ENCODE measurements at regions not wholly inside any gene's neighbourhood (a gene's known extent, or its start where the extent isn't known, plus 50 kb on each side); places are given as distances from the start of the nearest gene placed in this dataset.

DNA sequence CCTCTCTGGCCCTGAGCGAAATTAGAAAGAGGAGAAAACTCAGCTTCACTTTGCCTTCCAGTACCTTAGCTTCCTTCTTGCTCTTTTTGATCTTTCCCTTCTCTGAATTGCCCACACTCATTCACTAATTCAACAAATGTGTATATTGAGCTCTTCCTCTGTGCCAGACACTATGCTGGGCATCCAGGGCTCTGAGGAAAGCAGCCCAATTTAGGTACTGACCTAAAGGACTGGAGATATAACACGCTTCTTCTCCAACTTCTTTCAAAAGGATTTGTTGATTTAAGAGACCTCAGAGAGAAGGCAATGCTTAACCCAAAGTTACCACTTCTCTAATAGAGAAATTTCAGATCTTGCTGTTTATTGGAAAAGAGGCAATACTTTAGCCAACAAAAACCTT lies 103.6 kb downstream of the TMPRSS5 start:
- Histone ChIP-seq H3K27me3 (no peaks in the 10 kb centered on the region), H3K9me3 (no peaks in the 10 kb centered on the region), H3K4me1 (no peaks in the 10 kb centered on the region), H3K4me3 (no peak overlapping the region), H3K36me3 (no peaks in the 10 kb centered on the region), H3K27ac (no peak overlapping the region)
- TF ChIP-seq, protein P1, sequence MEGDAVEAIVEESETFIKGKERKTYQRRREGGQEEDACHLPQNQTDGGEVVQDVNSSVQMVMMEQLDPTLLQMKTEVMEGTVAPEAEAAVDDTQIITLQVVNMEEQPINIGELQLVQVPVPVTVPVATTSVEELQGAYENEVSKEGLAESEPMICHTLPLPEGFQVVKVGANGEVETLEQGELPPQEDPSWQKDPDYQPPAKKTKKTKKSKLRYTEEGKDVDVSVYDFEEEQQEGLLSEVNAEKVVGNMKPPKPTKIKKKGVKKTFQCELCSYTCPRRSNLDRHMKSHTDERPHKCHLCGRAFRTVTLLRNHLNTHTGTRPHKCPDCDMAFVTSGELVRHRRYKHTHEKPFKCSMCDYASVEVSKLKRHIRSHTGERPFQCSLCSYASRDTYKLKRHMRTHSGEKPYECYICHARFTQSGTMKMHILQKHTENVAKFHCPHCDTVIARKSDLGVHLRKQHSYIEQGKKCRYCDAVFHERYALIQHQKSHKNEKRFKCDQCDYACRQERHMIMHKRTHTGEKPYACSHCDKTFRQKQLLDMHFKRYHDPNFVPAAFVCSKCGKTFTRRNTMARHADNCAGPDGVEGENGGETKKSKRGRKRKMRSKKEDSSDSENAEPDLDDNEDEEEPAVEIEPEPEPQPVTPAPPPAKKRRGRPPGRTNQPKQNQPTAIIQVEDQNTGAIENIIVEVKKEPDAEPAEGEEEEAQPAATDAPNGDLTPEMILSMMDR (IDR thresholded peaks at IDR 0.05) = no peak
- no peak for TF ChIP-seq POLR2A (IDR thresholded peaks at IDR 0.05)
- DNase-seq = no peak
- intact Hi-C loops (cut with DNase I) = no loop called here
- 52 to 83% methylated on average over 2 of the region's 2 CpGs for WGBS, 2 donors

- DNase-seq = no peak
- Histone ChIP-seq H3K4me3 (no peak overlapping the region), H3K27me3 (peaks cover 0 to 5% (median 0%) of the 10 kb centered on the region in 4 donors), H3K27ac (no peak overlapping the region), H3K4me1 (no peaks in the 10 kb centered on the region), H3K9me3 (peaks cover 0 to 10% (median 0%) of the 10 kb centered on the region in 3 donors), H3K36me3 (no peaks in the 10 kb centered on the region)
- intact Hi-C loops (cut with DNase I) = no loop called here
- TF ChIP-seq, protein P1 (IDR thresholded peaks at IDR 0.05) = no peak
- no peak for TF ChIP-seq POLR2A (IDR thresholded peaks at IDR 0.05)
- 62 to 76% methylated on average over 5 of the region's 5 CpGs for WGBS, 2 donors
Measured at GRCh38 chr11:113596658-113597057, 109.5 kb downstream of the TMPRSS5 start.

DNA sequence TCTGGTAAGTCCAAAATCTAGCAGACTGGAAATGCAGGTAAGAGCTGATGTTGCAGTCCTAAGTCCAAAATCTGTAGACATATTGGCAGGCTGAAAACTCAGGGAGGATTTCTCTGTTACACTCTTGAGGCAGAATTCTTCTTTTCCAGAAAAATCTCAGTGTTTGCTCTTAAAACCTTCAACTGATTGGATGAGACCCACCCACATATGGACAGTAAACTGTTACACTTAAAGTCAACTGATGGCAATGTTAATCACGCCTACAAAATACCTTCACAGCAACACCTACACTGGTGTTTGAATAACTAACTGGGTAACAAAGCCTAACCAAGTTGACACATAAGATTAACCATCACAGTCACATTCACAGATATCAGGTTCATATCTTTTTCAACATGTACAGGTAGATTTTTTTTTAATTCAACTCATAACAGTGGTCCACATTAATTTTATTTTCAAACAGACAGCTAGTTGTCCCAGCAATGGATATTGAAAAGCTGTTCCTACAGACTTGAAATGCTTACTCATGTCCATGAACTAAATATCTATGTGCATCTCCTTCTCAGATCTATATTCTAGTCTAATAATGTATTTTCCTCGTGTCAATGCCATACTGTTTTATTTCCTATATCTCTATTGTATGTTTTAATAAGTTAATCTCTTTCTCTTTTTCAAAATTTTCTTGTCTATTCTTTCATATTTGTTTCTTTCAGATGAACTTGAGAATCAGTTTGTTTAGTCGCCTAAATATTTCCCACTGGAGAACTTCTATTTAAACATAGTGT lies 110.1 kb downstream of the TMPRSS5 start:
- WGBS, 2 donors = 69 to 75% methylated on average over 3 of the region's 3 CpGs
- TF ChIP-seq, protein P1 (IDR thresholded peaks at IDR 0.05) = no peak
- no peak for TF ChIP-seq POLR2A (IDR thresholded peaks at IDR 0.05)

GRCh38 chr11:113593698-113594308 lies 112.3 kb downstream of the TMPRSS5 start:
- peaks cover 0 to 25% (median 0%) of the 10 kb centered on the region in 4 donors for H3K27me3 ChIP-seq
- TF ChIP-seq, protein P1 (IDR thresholded peaks at IDR 0.05) = no peak
- no peak for TF ChIP-seq POLR2A (IDR thresholded peaks at IDR 0.05)
- no peaks in the 10 kb centered on the region for H3K36me3 ChIP-seq
- peaks cover 0 to 10% (median 0%) of the 10 kb centered on the region in 3 donors for H3K9me3 ChIP-seq
- H3K4me1 ChIP-seq = no peaks in the 10 kb centered on the region
- no peak overlapping the region for H3K4me3 ChIP-seq
- WGBS, 2 donors = 55 to 59% methylated on average over 5 to 6 of the region's 6 CpGs
- H3K27ac ChIP-seq = no peak overlapping the region
- no peak for DNase-seq
- intact Hi-C loops (cut with DNase I) = no loop called here

More for the DNA sequence above, 110.1 kb downstream of the TMPRSS5 start:
- H3K9me3 ChIP-seq = peaks cover 0 to 10% (median 0%) of the 10 kb centered on the region in 3 donors
- H3K27me3 ChIP-seq = peaks cover 0 to 10% (median 0%) of the 10 kb centered on the region in 4 donors
- intact Hi-C loops (cut with DNase I) = no loop called here
- no peaks in the 10 kb centered on the region for H3K4me1 ChIP-seq
- DNase-seq = no peak
- no peaks in the 10 kb centered on the region for H3K36me3 ChIP-seq
- no peak overlapping the region for H3K4me3 ChIP-seq
- H3K27ac ChIP-seq = no peak overlapping the region

DNA sequence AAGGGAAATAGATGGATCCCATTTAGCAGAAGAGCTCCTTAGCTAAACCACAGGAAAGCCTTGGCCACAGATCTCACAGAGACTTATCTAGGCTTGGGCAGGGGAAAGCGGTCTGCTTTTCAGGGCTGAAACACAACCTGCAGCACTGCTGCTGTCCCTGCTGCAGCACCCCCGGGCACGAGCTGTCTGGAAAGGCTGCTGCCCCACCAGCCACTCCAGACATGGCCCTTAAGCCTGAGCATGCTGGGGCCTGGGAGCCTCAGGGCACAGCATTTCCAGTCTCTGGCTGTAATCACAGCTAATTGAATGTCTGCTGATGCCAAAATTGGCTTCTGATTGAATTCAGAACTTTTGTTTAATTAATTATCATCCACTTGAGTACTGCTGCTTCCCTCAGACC lies 115.0 kb downstream of the TMPRSS5 start:
- no peak for DNase-seq
- TF ChIP-seq, protein P1 (IDR thresholded peaks at IDR 0.05) = no peak
- no peak for TF ChIP-seq POLR2A (IDR thresholded peaks at IDR 0.05)
- no peaks in the 10 kb centered on the region for H3K36me3 ChIP-seq
- intact Hi-C loops (cut with DNase I) = no loop called here
- H3K4me3 ChIP-seq = no peak overlapping the region
- H3K4me1 ChIP-seq = no peaks in the 10 kb centered on the region
- H3K27me3 ChIP-seq = peaks cover 0 to 25% (median 0%) of the 10 kb centered on the region in 4 donors
- no CpG with 5 or more reads among the region's 3 CpGs for WGBS, 2 donors
- no peak overlapping the region for H3K27ac ChIP-seq
- H3K9me3 ChIP-seq = peaks cover 0 to 1% (median 0%) of the 10 kb centered on the region in 3 donors
